HepG2 (cell line): ENCODE measurements at regions not wholly inside any gene's neighbourhood (a gene's known extent, or its start where the extent isn't known, plus 50 kb on each side); places are given as distances from the start of the nearest gene placed in this dataset.

Experiments
- ATAC-seq: fragments of 200-7000 bp; cut with Tn5 transposase; 3 replicates; pipeline ENCODE4 v1.9.1; 2020; ENCODE audit warnings: mild to moderate bottlenecking, moderate library complexity
- BruUV-seq: library from RNA; stranded (reverse); fragments of 400-500 nt; replicated peaks from 2 replicates; lab custom pipeline; 2021; lab: Mats Ljungman, UMichigan
- CTCF ChIA-PET: fragments of 300-600 bp; formaldehyde crosslinking; extraction: SDS; loops from one replicate; lab custom pipeline; 2021; ENCODE audit warnings: low total read pairs, inconsistent platforms, low intra/inter-chr PET ratio; lab: Yijun Ruan, JAX
- POLR2A ChIA-PET: fragments of 350-600 bp; sonication (Branson Sonifier 250); formaldehyde crosslinking; loops from one replicate; lab custom pipeline; 2020; ENCODE audit warnings: antibody characterized with exemption, inconsistent platforms; lab: Yijun Ruan, JAX
- DNase-seq: peaks from one replicate; pipeline ENCODE4 v3.0.0-alpha.2; 2015; ENCODE audit warnings: low spot score
- FAIRE-seq: peaks from 3 replicates; lab custom pipeline; 2011; peaks lifted over from hg19 to GRCh38; lab: Jason Lieb, UNC
- H2AFZ ChIP-seq: one replicate; pipeline ENCODE4 v1.6.1; 2011; ENCODE audit warnings: low read length, inconsistent platforms
- H3K27ac ChIP-seq: fragments of 300-600 bp; 3 replicates; pipeline ENCODE4 v1.8.0; 2011; ENCODE audit warnings: mixed run types, mild to moderate bottlenecking, mixed read lengths, low read length, inconsistent platforms; ENCODE audit not compliant: insufficient read depth; ENCODE audit errors: extremely low read length
- H3K27me3 ChIP-seq, 2 experiments: fragments of 200-600 bp in 1 of 2; 2 replicates in 1 of 2; 3 replicates in 1 of 2; pipeline versions ENCODE4 v1.6.0 to v1.8.0; 2011; ENCODE audit warnings: low read length in 2 of 2, mild to moderate bottlenecking in 2 of 2, moderate library complexity in 2 of 2, inconsistent platforms in 1 of 2; ENCODE audit not compliant: insufficient read depth in 2 of 2, control insufficient read depth in 1 of 2
- H3K36me3 ChIP-seq, 2 experiments: fragments of 200-600 bp in 1 of 2; replicated peaks in 1 of 2; 2 replicates in 1 of 2; 3 replicates in 1 of 2; pipeline versions ENCODE4 v1.5.1 to v1.8.0; 2011; ENCODE audit warnings: low read length in 2 of 2, inconsistent platforms in 1 of 2; ENCODE audit not compliant: insufficient read depth in 2 of 2, control insufficient read depth in 1 of 2
- H3K4me1 ChIP-seq: 2 replicates; pipeline ENCODE4 v1.5.1; 2012; ENCODE audit warnings: low read length, inconsistent platforms; ENCODE audit not compliant: insufficient read depth
- H3K4me2 ChIP-seq: 2 replicates; pipeline ENCODE4 v1.6.0; 2011; ENCODE audit warnings: low read depth, low read length, inconsistent platforms
- H3K4me3 ChIP-seq, 3 experiments: fragments of 200-600 bp in 1 of 3; sonication (generic), shearing (Covaris generic) in 1 of 3; replicated peaks in 1 of 3; 2 replicates each; pipeline ENCODE4 v1.5.1; 2011 to 2016; ENCODE audit warnings: low read length in 3 of 3, inconsistent platforms in 2 of 3, low read depth in 2 of 3, mild to moderate bottlenecking in 2 of 3, control low read depth in 1 of 3, mixed read lengths in 1 of 3; ENCODE audit not compliant: insufficient read depth in 1 of 3
- H3K79me2 ChIP-seq: one replicate; pipeline ENCODE4 v1.6.1; 2011; ENCODE audit warnings: low read length, inconsistent platforms; ENCODE audit not compliant: insufficient read depth
- H3K9ac ChIP-seq: 2 replicates; pipeline ENCODE4 v1.6.0; 2011; ENCODE audit warnings: mild to moderate bottlenecking, low read depth, low read length, inconsistent platforms; ENCODE audit not compliant: insufficient read depth
- H3K9me3 ChIP-seq: 2 replicates; pipeline ENCODE4 v1.5.1; 2012; ENCODE audit warnings: mild to moderate bottlenecking, low read length
- H4K20me1 ChIP-seq: 2 replicates; pipeline ENCODE4 v1.6.0; 2011; ENCODE audit warnings: inconsistent platforms, mild to moderate bottlenecking, low read length, moderate library complexity; ENCODE audit not compliant: insufficient read depth
- BHLHE40 ChIP-seq: IDR thresholded peaks from 2 replicates; pipeline ENCODE4 v1.6.1; 2011; ENCODE audit warnings: low read length, improper control_type of control experiment
- CENPT ChIP-seq: sonication (generic); formaldehyde crosslinking; IDR thresholded peaks from 2 replicates; pipeline ENCODE4 v1.8.0; 2022; ENCODE audit warnings: low read depth, mild to moderate bottlenecking, moderate library complexity, missing genetic modification reagents
- HNF4G ChIP-seq, 2 experiments: sonication (generic) in 1 of 2; formaldehyde crosslinking in 1 of 2; IDR thresholded peaks; 2 replicates each; pipeline versions ENCODE4 v1.4.0 to v1.6.1; 2011 to 2020; ENCODE audit warnings: borderline replicate concordance in 2 of 2, low read depth in 2 of 2, mild to moderate bottlenecking in 2 of 2, low read length in 1 of 2, missing genetic modification reagents in 1 of 2, moderate library complexity in 1 of 2
- KLF6 ChIP-seq: IDR thresholded peaks from 2 replicates; pipeline ENCODE4 v1.8.0; 2016; ENCODE audit warnings: missing biosample characterization, missing genetic modification reagents
- NRL ChIP-seq: sonication (generic); formaldehyde crosslinking; IDR thresholded peaks from 2 replicates; pipeline ENCODE4 v1.5.0; 2020; ENCODE audit warnings: missing genetic modification reagents, mild to moderate bottlenecking, moderate library complexity, borderline replicate concordance
- POLR2A ChIP-seq, 2 experiments: IDR thresholded peaks; 2 replicates each; pipeline ENCODE4 v1.6.1; 2011; ENCODE audit warnings: low read depth in 2 of 2, low read length in 2 of 2, mild to moderate bottlenecking in 1 of 2, moderate library complexity in 1 of 2; ENCODE audit not compliant: insufficient read depth in 1 of 2
- RERE ChIP-seq: IDR thresholded peaks from 2 replicates; pipeline ENCODE4 v1.6.1; 2016; ENCODE audit warnings: low read depth, missing genetic modification reagents, missing compliant biosample characterization
- REST ChIP-seq, 2 experiments: IDR thresholded peaks; 2 replicates each; pipeline ENCODE4 v1.6.1; 2011 to 2012; ENCODE audit warnings: low read length in 2 of 2, borderline replicate concordance in 1 of 2, low read depth in 1 of 2, mild to moderate bottlenecking in 1 of 2, moderate library complexity in 1 of 2
- THAP11 ChIP-seq: IDR thresholded peaks from 2 replicates; pipeline ENCODE4 v1.6.1; 2016; ENCODE audit warnings: missing biosample characterization, missing genetic modification reagents
- ZNF121 ChIP-seq: sonication (generic); formaldehyde crosslinking; IDR thresholded peaks from 2 replicates; pipeline ENCODE4 v1.5.0; 2020; ENCODE audit warnings: mild to moderate bottlenecking, missing genetic modification reagents
- ZNF737 ChIP-seq: sonication (generic); formaldehyde crosslinking; IDR thresholded peaks from 2 replicates; pipeline ENCODE4 v1.5.0; 2020; ENCODE audit warnings: missing genetic modification reagents, mild to moderate bottlenecking, borderline replicate concordance
- ZNF768 ChIP-seq: sonication (generic); formaldehyde crosslinking; IDR thresholded peaks from 2 replicates; pipeline ENCODE4 v1.4.0; 2020; ENCODE audit warnings: missing genetic modification reagents
- WGBS: methylation state at CpG from one replicate; pipeline ENCODE4 v1.1.6; 2017; ENCODE audit warnings: low lambda C conversion rate; 5-methylcytosine and 5-hydroxymethylcytosine counted together
- in situ Hi-C: cut with HindIII; loops from 2 replicates; pipeline ENCODE4 v1.10.0; 2017; ENCODE audit warnings: low pct_unique_long_range_greater_than_20kb; ENCODE audit not compliant: extremely low pct_ligation_motif_present
- intact Hi-C: fragments of 100-400 bp; cut with micrococcal nuclease; formaldehyde crosslinking; loops from one replicate; pipeline ENCODE4 v1.10.0; 2022; ENCODE audit not compliant: unreplicated experiment
- TF ChIP-seq, protein P1 (sequence below): sonication (generic); formaldehyde crosslinking; IDR thresholded peaks from 2 replicates; pipeline ENCODE4; 2020; ENCODE audit warnings: missing genetic modification reagents, mild to moderate bottlenecking, borderline replicate concordance

DNA sequence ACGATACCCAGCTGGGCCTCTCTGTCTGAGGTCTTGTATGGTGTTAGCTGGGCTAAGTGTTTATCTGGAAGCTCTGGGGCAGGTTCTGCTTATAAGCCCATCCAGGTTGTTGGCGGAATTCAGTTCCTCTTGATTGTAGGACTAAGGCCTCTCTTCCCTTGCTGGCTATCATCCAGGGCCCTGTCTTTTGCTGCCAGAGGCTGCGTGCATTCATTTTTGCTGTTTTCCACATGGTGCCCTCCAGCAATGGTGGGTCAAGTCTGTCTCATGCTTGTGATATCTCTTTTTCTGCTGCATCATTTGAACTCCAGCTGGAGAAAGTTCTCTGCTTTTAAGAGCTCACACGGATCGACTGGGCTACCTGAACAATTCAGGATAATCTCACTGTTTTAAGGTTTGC is 105.7 kb upstream of the ZNF618 start:
- ChIA-PET CTCF (no interaction called here), POLR2A (no interaction called here)
- DNase-seq (no peak), FAIRE-seq (no peak), ATAC-seq (no peak)
- Histone ChIP-seq H3K27me3 (peaks cover 0 to 5% of the 10 kb centered on the region in 2 experiments; a peak in 1 of 5 replicates), H4K20me1 (no peaks in the 10 kb centered on the region), H3K9ac (no peak overlapping the region), H3K79me2 (no peaks in the 10 kb centered on the region), H3K4me1 (no peaks in the 10 kb centered on the region), H3K4me3 (no peak overlapping the region), H3K9me3 (no peaks in the 10 kb centered on the region), H3K36me3 (no peaks in the 10 kb centered on the region), H3K4me2 (no peak overlapping the region), H3K27ac (no peak overlapping the region), H2AFZ (no peak overlapping the region)
- in situ Hi-C loops, result no loop called here
- 39% methylated on average over 5 of the region's 5 CpGs for WGBS
- intact Hi-C loops, result no loop called here
- no peak for TF ChIP-seq ZNF737 (CRISPR knock-in tag)
- no peak for TF ChIP-seq KLF6 (CRISPR knock-in tag)
- no peak for TF ChIP-seq RERE (CRISPR knock-in tag)
- TF ChIP-seq, protein P1, sequence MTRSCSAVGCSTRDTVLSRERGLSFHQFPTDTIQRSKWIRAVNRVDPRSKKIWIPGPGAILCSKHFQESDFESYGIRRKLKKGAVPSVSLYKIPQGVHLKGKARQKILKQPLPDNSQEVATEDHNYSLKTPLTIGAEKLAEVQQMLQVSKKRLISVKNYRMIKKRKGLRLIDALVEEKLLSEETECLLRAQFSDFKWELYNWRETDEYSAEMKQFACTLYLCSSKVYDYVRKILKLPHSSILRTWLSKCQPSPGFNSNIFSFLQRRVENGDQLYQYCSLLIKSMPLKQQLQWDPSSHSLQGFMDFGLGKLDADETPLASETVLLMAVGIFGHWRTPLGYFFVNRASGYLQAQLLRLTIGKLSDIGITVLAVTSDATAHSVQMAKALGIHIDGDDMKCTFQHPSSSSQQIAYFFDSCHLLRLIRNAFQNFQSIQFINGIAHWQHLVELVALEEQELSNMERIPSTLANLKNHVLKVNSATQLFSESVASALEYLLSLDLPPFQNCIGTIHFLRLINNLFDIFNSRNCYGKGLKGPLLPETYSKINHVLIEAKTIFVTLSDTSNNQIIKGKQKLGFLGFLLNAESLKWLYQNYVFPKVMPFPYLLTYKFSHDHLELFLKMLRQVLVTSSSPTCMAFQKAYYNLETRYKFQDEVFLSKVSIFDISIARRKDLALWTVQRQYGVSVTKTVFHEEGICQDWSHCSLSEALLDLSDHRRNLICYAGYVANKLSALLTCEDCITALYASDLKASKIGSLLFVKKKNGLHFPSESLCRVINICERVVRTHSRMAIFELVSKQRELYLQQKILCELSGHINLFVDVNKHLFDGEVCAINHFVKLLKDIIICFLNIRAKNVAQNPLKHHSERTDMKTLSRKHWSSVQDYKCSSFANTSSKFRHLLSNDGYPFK (CRISPR knock-in tag), result no peak
- TF ChIP-seq BHLHE40, result no peak
- TF ChIP-seq POLR2A (IDR thresholded peaks at IDR 0.05; ENCODE audit: insufficient read depth in 1 of 2, low read depth in 2 of 2, low read length in 2 of 2), result no peak
- no peak for TF ChIP-seq THAP11 (CRISPR knock-in tag)
- TF ChIP-seq CENPT (CRISPR knock-in tag), result no peak
- TF ChIP-seq ZNF768 (CRISPR knock-in tag), result no peak
- no peak for TF ChIP-seq HNF4G (IDR thresholded peaks at IDR 0.05; ENCODE audit: borderline replicate concordance, low read depth, low read length)
- TF ChIP-seq HNF4G (CRISPR knock-in tag; IDR thresholded peaks at IDR 0.05; ENCODE audit: borderline replicate concordance, low read depth), result no peak
- no peak for TF ChIP-seq NRL (CRISPR knock-in tag)
- no peak for TF ChIP-seq REST (IDR thresholded peaks at IDR 0.05; ENCODE audit: borderline replicate concordance in 1 of 2, low read depth in 1 of 2, low read length in 2 of 2)
- no peak for TF ChIP-seq ZNF121
- no TSS peak for BruUV-seq
